Gastrocnemius medialis (tissue), 4 donors: ENCODE measurements at regions not wholly inside any gene's neighbourhood (a gene's known extent, or its start where the extent isn't known, plus 50 kb on each side); places are given as distances from the start of the nearest gene placed in this dataset.

Experiments
- ATAC-seq, 2 donors: fragments of 150-250 bp; one replicate each; pipeline ENCODE4 v1.9.1; 2016
- DNase-seq, 2 donors: peaks; one replicate each; pipeline ENCODE4 v3.0.0-alpha.2; 2019
- H3K27ac ChIP-seq, 4 donors: fragments of 200-600 bp; sonication (generic); 1 replicate in 1 of 4; 2 replicates in 3 of 4; pipeline ENCODE4 v1.5.1; 2016 to 2018; ENCODE audit warnings: mild to moderate bottlenecking in 2 of 4, moderate library complexity in 1 of 4
- H3K27me3 ChIP-seq, 3 donors: fragments of 200-600 bp; sonication (generic) in 2 of 3; 1 replicate in 1 of 3; 2 replicates in 2 of 3; pipeline versions ENCODE4 v1.5.1 to v1.6.0; 2016 to 2019; ENCODE audit warnings: mild to moderate bottlenecking in 1 of 3, moderate library complexity in 1 of 3
- H3K36me3 ChIP-seq, 2 donors: fragments of 200-600 bp; sonication (generic) in 1 of 2; one replicate each; pipeline ENCODE4 v1.5.1; 2017 to 2018
- H3K4me1 ChIP-seq, 2 donors: fragments of 200-600 bp; sonication (generic) in 1 of 2; one replicate each; pipeline ENCODE4 v1.5.1; 2016 to 2017; ENCODE audit warnings: mild to moderate bottlenecking in 2 of 2
- H3K4me3 ChIP-seq, 4 donors: fragments of 200-600 bp; sonication (generic) in 3 of 4; 1 replicate in 1 of 4; 2 replicates in 3 of 4; pipeline ENCODE4 v1.5.1; 2016 to 2019; ENCODE audit warnings: mild to moderate bottlenecking in 2 of 4
- H3K9me3 ChIP-seq, 3 donors: fragments of 200-600 bp; sonication (generic) in 2 of 3; 1 replicate in 1 of 3; 2 replicates in 2 of 3; pipeline ENCODE4 v1.5.1; 2016 to 2019
- CTCF ChIP-seq, 5 experiments: fragments of 450-650 bp in 3 of 5; fragments of 200-600 bp in 2 of 5; sonication (generic) in 2 of 5; IDR thresholded peaks in 4 of 5; conservative IDR thresholded peaks in 1 of 5; 1 replicate in 4 of 5; 2 replicates in 1 of 5; pipeline ENCODE4 v1.5.1; 2016 to 2019; ENCODE audit warnings: antibody characterized with exemption in 5 of 5, mild to moderate bottlenecking in 3 of 5, moderate library complexity in 3 of 5
- POLR2A ChIP-seq, 2 donors: fragments of 450-650 bp; IDR thresholded peaks; one replicate each; pipeline ENCODE4 v1.6.1; 2017; ENCODE audit warnings: antibody characterized with exemption in 2 of 2, mild to moderate bottlenecking in 2 of 2, moderate library complexity in 2 of 2
- in situ Hi-C, 4 donors: fragments of 200-750 bp; cut with MboI; loops; one replicate each; pipeline versions ENCODE4 v1.15.0 to v1.8.0; 2017; ENCODE audit warnings: low sequenced_read_pairs in 4 of 4
- intact Hi-C: fragments of 100-400 bp; cut with DNase I; formaldehyde crosslinking; loops from one replicate; pipeline ENCODE4 v1.15.1; 2023; ENCODE audit warnings: low total_unique reads

- no peak for TF ChIP-seq CTCF (IDR thresholded peaks at IDR 0.05 in 4 of 5, conservative IDR thresholded peaks at IDR 0.05 in 1 of 5)
- no peak for TF ChIP-seq POLR2A (IDR thresholded peaks at IDR 0.05)
- no peak overlapping the region for H3K4me3 ChIP-seq
- ATAC-seq (no peak), DNase-seq (no peak)
- in situ Hi-C loops, result no loop called here
- intact Hi-C loops, result no loop called here
- no peak overlapping the region for H3K27ac ChIP-seq
- H3K36me3 ChIP-seq, result no peaks in the 10 kb centered on the region
- H3K9me3 ChIP-seq, result no peaks in the 10 kb centered on the region
- H3K4me1 ChIP-seq, result no peaks in the 10 kb centered on the region
- no peaks in the 10 kb centered on the region for H3K27me3 ChIP-seq
Measured at GRCh38 chr5:114989512-114989911, 180.2 kb downstream of the TRIM36 start.

- Histone ChIP-seq H3K27me3 (no peaks in the 10 kb centered on the region), H3K9me3 (no peaks in the 10 kb centered on the region), H3K4me1 (no peaks in the 10 kb centered on the region), H3K4me3 (no peak overlapping the region), H3K27ac (no peak overlapping the region), H3K36me3 (no peaks in the 10 kb centered on the region)
- intact Hi-C loops (loop anchor here (1.0 kb wide), 1 partner anchor 12 kb away; no protein-coding TSS in a partner anchor), in situ Hi-C loops (no loop called here)
- DNase-seq (no peak), ATAC-seq (no peak)
- TF ChIP-seq POLR2A (IDR thresholded peaks at IDR 0.05) (no peak), CTCF (IDR thresholded peaks at IDR 0.05 in 4 of 5, conservative IDR thresholded peaks at IDR 0.05 in 1 of 5) (no peak)
Measured at GRCh38 chr5:114988096-114988495, 181.6 kb downstream of the TRIM36 start.

GRCh38 chr5:114984796-114985195 lies 184.9 kb downstream of the TRIM36 start:
- Histone ChIP-seq H3K27ac (no peak overlapping the region), H3K4me1 (no peaks in the 10 kb centered on the region), H3K27me3 (no peaks in the 10 kb centered on the region), H3K4me3 (no peak overlapping the region), H3K36me3 (no peaks in the 10 kb centered on the region), H3K9me3 (no peaks in the 10 kb centered on the region)
- ATAC-seq, result no peak
- intact Hi-C loops, result no loop called here
- in situ Hi-C loops, result no loop called here
- no peak for DNase-seq
- TF ChIP-seq CTCF (IDR thresholded peaks at IDR 0.05 in 4 of 5, conservative IDR thresholded peaks at IDR 0.05 in 1 of 5), result no peak
- no peak for TF ChIP-seq POLR2A (IDR thresholded peaks at IDR 0.05)

- in situ Hi-C loops (no loop called here), intact Hi-C loops (no loop called here)
- ATAC-seq, result no peak
- no peaks in the 10 kb centered on the region for H3K36me3 ChIP-seq
- TF ChIP-seq POLR2A (IDR thresholded peaks at IDR 0.05), result no peak
- no peak for TF ChIP-seq CTCF (IDR thresholded peaks at IDR 0.05 in 4 of 5, conservative IDR thresholded peaks at IDR 0.05 in 1 of 5)
- H3K9me3 ChIP-seq, result no peaks in the 10 kb centered on the region
- no peak overlapping the region for H3K27ac ChIP-seq
- H3K4me3 ChIP-seq, result no peak overlapping the region
- no peaks in the 10 kb centered on the region for H3K4me1 ChIP-seq
- no peaks in the 10 kb centered on the region for H3K27me3 ChIP-seq
- no peak for DNase-seq
Measured at GRCh38 chr5:114981111-114981510, 188.6 kb downstream of the TRIM36 start.

- no peak overlapping the region for H3K4me3 ChIP-seq
- no peak for TF ChIP-seq POLR2A (IDR thresholded peaks at IDR 0.05)
- no peak for TF ChIP-seq CTCF (IDR thresholded peaks at IDR 0.05 in 4 of 5, conservative IDR thresholded peaks at IDR 0.05 in 1 of 5)
- no peak overlapping the region for H3K27ac ChIP-seq
- ATAC-seq (no peak), DNase-seq (no peak)
- in situ Hi-C loops (no loop called here), intact Hi-C loops (no loop called here)
- no peaks in the 10 kb centered on the region for H3K36me3 ChIP-seq
- H3K4me1 ChIP-seq, result no peaks in the 10 kb centered on the region
- no peaks in the 10 kb centered on the region for H3K27me3 ChIP-seq
- H3K9me3 ChIP-seq, result no peaks in the 10 kb centered on the region
Measured at GRCh38 chr5:114977979-114978573, 191.6 kb downstream of the TRIM36 start.
